Fibroblast of pulmonary artery (primary cell): ENCODE measurements at regions not wholly inside any gene's neighbourhood (a gene's known extent, or its start where the extent isn't known, plus 50 kb on each side); places are given as distances from the start of the nearest gene placed in this dataset.

ENCODE experiments used
- DNase-seq: peaks from one replicate; pipeline ENCODE4 v3.0.0-alpha.2; 2010; ENCODE audit warnings: low read depth
- H3K4me3 ChIP-seq: replicated peaks from 2 replicates; pipeline ENCODE4 v1.5.1; 2011; ENCODE audit warnings: low read depth, mild to moderate bottlenecking, control low read depth, low read length, moderate library complexity
- TF ChIP-seq, protein P1 (sequence below): IDR thresholded peaks from 2 replicates; pipeline ENCODE4 v1.5.1; 2011; ENCODE audit warnings: mild to moderate bottlenecking, control low read depth, low read length, inconsistent platforms; ENCODE audit errors: missing control alignments

- DNase-seq = no peak
- TF ChIP-seq, protein P1, sequence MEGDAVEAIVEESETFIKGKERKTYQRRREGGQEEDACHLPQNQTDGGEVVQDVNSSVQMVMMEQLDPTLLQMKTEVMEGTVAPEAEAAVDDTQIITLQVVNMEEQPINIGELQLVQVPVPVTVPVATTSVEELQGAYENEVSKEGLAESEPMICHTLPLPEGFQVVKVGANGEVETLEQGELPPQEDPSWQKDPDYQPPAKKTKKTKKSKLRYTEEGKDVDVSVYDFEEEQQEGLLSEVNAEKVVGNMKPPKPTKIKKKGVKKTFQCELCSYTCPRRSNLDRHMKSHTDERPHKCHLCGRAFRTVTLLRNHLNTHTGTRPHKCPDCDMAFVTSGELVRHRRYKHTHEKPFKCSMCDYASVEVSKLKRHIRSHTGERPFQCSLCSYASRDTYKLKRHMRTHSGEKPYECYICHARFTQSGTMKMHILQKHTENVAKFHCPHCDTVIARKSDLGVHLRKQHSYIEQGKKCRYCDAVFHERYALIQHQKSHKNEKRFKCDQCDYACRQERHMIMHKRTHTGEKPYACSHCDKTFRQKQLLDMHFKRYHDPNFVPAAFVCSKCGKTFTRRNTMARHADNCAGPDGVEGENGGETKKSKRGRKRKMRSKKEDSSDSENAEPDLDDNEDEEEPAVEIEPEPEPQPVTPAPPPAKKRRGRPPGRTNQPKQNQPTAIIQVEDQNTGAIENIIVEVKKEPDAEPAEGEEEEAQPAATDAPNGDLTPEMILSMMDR = no peak
- H3K4me3 ChIP-seq = no peak overlapping the region
These were observed 340.0 kb downstream of the DCAF12L2 start for GRCh38 chrX:125826080-125826479.

DNA sequence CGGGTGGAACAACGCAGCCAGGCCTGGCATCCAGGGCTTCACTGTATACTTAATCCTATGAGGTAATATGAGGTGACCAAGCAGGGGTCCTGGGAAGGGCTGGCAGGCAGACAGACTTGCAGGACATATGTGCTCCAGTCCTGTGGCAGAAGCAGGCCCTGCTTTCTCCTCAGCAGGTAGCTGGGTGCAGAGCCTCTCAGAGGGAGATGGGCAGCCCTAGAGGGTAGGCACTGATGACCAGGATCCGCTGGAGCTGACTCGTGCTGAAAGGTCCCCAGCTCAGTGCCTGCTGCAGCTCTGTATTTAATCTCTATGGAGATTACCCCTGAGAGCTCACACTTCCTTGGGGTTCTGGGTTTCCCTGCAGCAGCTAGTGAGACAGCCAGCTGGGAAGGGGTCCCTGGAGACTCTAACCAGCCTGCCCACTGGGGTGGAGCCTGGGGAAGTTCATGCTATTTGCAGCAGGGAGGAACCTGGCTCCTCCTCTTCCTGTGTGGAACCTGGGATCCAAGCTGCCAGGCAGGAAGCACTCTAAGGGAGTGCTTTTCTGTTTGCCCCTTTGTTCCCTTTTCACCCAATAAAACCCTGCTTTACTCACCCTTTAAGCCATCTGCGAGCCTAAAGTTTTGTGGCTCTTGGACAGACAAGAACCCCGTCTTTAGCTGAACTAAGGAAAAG is 339.2 kb downstream of the DCAF12L2 start:
- H3K4me3 ChIP-seq = no peak overlapping the region
- TF ChIP-seq, protein P1 = no peak
- no peak for DNase-seq

DNA sequence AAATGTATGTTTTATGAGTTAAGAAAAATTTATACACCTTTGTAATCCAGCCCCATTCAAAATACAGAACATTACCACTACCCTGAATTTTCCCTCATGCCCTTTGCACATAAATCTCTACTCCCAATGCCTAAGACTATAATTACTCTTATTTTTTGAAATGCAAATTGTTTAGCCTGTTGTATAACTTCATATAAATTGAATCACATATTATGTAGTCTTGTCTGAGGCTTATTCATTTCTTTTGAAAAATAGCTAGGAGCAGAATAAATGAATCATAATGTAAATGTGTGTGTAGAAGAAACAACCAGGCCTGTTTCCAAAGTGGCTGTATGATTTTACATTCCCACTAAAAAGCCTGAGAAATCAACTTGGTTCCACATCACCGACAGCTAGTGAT is 319.8 kb downstream of the DCAF12L2 start:
- no peak overlapping the region for H3K4me3 ChIP-seq
- TF ChIP-seq, protein P1 = no peak
- no peak for DNase-seq

- H3K4me3 ChIP-seq = no peak overlapping the region
- TF ChIP-seq, protein P1 = no peak
- DNase-seq = no peak
These were observed 315.4 kb downstream of the DCAF12L2 start for GRCh38 chrX:125850693-125851092.

- no peak overlapping the region for H3K4me3 ChIP-seq
- DNase-seq = no peak
- TF ChIP-seq, protein P1 = no peak
These were observed 282.9 kb downstream of the DCAF12L2 start for GRCh38 chrX:125883169-125883568.

- TF ChIP-seq, protein P1 = no peak
- no peak for DNase-seq
- H3K4me3 ChIP-seq = no peak overlapping the region
These were observed 271.1 kb downstream of the DCAF12L2 start for GRCh38 chrX:125894947-125895346.

DNA sequence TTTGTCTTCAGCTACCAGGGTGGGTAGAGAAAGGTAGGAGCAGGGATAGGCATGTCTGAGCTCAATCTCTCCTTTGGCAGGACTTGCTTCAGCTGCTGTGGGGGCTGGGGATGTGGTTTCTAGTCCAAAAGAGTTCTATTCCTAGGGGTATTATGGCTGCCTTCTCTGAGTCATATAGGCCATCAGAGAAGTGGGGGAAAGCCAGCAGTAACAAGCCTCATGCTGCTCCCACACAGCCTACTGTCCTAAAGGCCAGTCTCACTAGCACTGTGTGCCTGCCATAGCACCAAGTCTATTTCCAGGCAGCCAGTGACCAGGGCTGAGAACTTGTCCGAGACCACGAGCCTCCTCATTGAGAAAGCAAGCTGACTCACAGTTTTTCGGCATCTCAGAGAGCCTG is 270.6 kb downstream of the DCAF12L2 start:
- no peak overlapping the region for H3K4me3 ChIP-seq
- no peak for DNase-seq
- TF ChIP-seq, protein P1 = no peak
